ENCODE measurements at regions not wholly inside any gene's neighbourhood (a gene's known extent, or its start where the extent isn't known, plus 50 kb on each side); places are given as distances from the start of the nearest gene placed in this dataset.
A peak's percentile ranks its signal among the peaks of the same experiment; 100 is the strongest.

- Histone ChIP-seq H3K9me3 (peaks cover 10% of the 10 kb centered on the region; the same call in 2 of the 3 replicates), H3K27ac (peak overlapping the region; percentile 78 to 88; a peak in 5 of 6 replicates)
- TF ChIP-seq KDM5A (IDR thresholded peaks at IDR 0.05) (no peak), TP53 (CRISPR knock-in tag; IDR thresholded peaks at IDR 0.05) (no peak), POLR2A (IDR thresholded peaks at IDR 0.05; ENCODE audit: low read length) (no peak), ZNF302 (CRISPR knock-in tag; IDR thresholded peaks at IDR 0.05) (no peak), JUN (IDR thresholded peaks at IDR 0.05) (no peak), HES2 (IDR thresholded peaks at IDR 0.05) (no peak), ESRRA (IDR thresholded peaks at IDR 0.05; ENCODE audit: borderline replicate concordance, low read length) (no peak), PHF8 (IDR thresholded peaks at IDR 0.05; ENCODE audit: borderline replicate concordance, low read depth) (no peak), NFE2L2 (conservative IDR thresholded peaks at IDR 0.05; ENCODE audit: low read length) (no peak), GATA3 (IDR thresholded peaks at IDR 0.05; ENCODE audit: borderline replicate concordance) (no peak), NPAS2 (CRISPR knock-in tag; IDR thresholded peaks at IDR 0.05; ENCODE audit: borderline replicate concordance) (no peak), SREBF2 (IDR thresholded peaks at IDR 0.05) (no peak)
- TF ChIP-seq, protein P1, sequence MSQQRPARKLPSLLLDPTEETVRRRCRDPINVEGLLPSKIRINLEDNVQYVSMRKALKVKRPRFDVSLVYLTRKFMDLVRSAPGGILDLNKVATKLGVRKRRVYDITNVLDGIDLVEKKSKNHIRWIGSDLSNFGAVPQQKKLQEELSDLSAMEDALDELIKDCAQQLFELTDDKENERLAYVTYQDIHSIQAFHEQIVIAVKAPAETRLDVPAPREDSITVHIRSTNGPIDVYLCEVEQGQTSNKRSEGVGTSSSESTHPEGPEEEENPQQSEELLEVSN (IDR thresholded peaks at IDR 0.05; ENCODE audit: borderline replicate concordance, low read depth), result no peak
- TF ChIP-seq, protein P2, sequence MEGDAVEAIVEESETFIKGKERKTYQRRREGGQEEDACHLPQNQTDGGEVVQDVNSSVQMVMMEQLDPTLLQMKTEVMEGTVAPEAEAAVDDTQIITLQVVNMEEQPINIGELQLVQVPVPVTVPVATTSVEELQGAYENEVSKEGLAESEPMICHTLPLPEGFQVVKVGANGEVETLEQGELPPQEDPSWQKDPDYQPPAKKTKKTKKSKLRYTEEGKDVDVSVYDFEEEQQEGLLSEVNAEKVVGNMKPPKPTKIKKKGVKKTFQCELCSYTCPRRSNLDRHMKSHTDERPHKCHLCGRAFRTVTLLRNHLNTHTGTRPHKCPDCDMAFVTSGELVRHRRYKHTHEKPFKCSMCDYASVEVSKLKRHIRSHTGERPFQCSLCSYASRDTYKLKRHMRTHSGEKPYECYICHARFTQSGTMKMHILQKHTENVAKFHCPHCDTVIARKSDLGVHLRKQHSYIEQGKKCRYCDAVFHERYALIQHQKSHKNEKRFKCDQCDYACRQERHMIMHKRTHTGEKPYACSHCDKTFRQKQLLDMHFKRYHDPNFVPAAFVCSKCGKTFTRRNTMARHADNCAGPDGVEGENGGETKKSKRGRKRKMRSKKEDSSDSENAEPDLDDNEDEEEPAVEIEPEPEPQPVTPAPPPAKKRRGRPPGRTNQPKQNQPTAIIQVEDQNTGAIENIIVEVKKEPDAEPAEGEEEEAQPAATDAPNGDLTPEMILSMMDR (IDR thresholded peaks at IDR 0.05), result no peak
Measured at GRCh38 chr12:92621312-92621711, 81.5 kb upstream of the PLEKHG7 start.

DNA sequence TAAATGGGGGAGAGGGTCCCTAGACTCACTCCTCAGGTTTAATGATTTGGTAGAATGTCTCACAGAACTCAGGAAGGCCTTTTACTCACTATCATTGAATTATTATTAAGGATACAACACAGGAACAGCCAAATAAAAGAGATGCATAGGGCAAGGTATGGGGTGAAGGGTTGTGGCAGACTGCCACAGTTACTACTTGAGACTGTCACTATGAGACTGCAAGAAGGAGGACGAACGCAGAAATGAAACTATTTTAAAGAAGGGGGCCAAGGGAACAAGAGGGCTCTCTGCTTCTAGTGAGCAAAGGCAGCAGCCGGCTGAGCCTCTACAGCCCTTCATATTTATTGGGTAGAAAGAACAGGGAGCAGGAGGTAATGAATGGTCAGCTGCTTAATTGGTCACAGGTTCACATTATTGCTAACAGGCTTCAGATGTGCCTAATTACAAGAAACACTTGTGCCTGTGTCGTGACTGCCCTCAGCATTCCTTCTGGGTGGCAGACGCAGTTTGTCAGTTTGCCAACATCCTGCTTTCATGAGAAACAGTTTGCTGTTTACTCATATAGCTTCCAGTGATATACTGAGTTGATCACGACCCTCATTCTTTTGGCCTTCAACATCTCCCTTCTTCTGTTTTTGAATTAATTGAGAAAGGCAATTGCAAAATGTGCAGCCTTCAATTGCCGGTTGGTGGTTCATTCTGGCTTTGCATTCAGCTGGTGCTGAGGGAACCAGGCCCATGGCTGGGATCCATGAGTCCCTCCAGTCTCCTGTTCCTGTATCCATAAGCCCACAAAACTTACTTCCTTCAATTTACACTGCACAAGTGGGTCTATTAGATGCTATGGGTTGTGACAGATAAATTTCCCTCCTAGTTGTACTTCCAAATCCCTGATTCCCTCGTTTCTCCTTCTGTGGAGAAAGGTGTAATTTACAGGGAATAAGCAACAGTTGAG is 82.8 kb upstream of the PLEKHG7 start:
- 13% methylated on average over 8 of the region's 8 CpGs for WGBS (ENCODE audit: missing lambda C conversion rate)
- CTCF ChIA-PET, result interaction anchor here (1.0 to 1.9 kb wide), 3 partner anchors 12 to 31 kb away, joined by 3 to 6 read pairs (median 4); no protein-coding TSS in a partner anchor
- FAIRE-seq (no peak), ATAC-seq (peak; percentile 70 to 71; a peak in 5 of 6 replicates), DNase-seq (ENCODE audit: low read depth in 1 of 2, low spot score in 1 of 2) (peak in 1 of 2 experiments; percentile 41)
- peaks cover 10% of the 10 kb centered on the region; the same call in 2 of the 3 replicates for H3K9me3 ChIP-seq
- peak overlapping the region; percentile 78 to 88 for H3K27ac ChIP-seq
- TF ChIP-seq EP300 (IDR thresholded peaks at IDR 0.05), result peak; percentile 27 to 64; a peak in 1 of 5 replicates
- no peak for TF ChIP-seq TP53 (CRISPR knock-in tag; IDR thresholded peaks at IDR 0.05)
- no peak for TF ChIP-seq MYC (IDR thresholded peaks at IDR 0.05; ENCODE audit: borderline replicate concordance, low read length)
- TF ChIP-seq RAD21 (conservative IDR thresholded peaks at IDR 0.05 in 1 of 2, IDR thresholded peaks at IDR 0.05 in 1 of 2), result no peak
- no peak for TF ChIP-seq HDAC2 (IDR thresholded peaks at IDR 0.05)
- no peak for TF ChIP-seq MAFK (IDR thresholded peaks at IDR 0.05; ENCODE audit: partially characterized antibody)
- no peak for TF ChIP-seq PBX3 (IDR thresholded peaks at IDR 0.05)
- TF ChIP-seq, protein P1 (IDR thresholded peaks at IDR 0.05; ENCODE audit: borderline replicate concordance, low read depth), result 0 out of 2 replicates have a peak, but pooled peaks have one; percentile 25
- TF ChIP-seq MAX (IDR thresholded peaks at IDR 0.05), result peak; percentile 31; the same call in 1 of the 2 replicates
- no peak for TF ChIP-seq HEYL (CRISPR knock-in tag; IDR thresholded peaks at IDR 0.05)
- no peak for TF ChIP-seq FOSL2 (IDR thresholded peaks at IDR 0.05)
- no peak; the same call in 1 of the 2 replicates for TF ChIP-seq FOSL2 (CRISPR knock-in tag; IDR thresholded peaks at IDR 0.05)
- no peak for TF ChIP-seq POLR2AphosphoS2 (conservative IDR thresholded peaks at IDR 0.05; ENCODE audit: low read length)
- no peak for TF ChIP-seq ZFP36 (IDR thresholded peaks at IDR 0.05; ENCODE audit: borderline replicate concordance, partially characterized antibody)
- peak; percentile 44; the same call in 1 of the 2 replicates for TF ChIP-seq JUNB (IDR thresholded peaks at IDR 0.05)
- peak; percentile 65; the same call in 1 of the 2 replicates for TF ChIP-seq GATA3 (IDR thresholded peaks at IDR 0.05; ENCODE audit: borderline replicate concordance)
- peak in 1 of 2 experiments; percentile 50; a peak in 2 of 5 replicates for TF ChIP-seq JUN (IDR thresholded peaks at IDR 0.05)
- peak in 1 of 2 experiments; percentile 33; a peak in 2 of 4 replicates for TF ChIP-seq CEBPB (IDR thresholded peaks at IDR 0.05)
- no peak for TF ChIP-seq HOXA7 (CRISPR knock-in tag; IDR thresholded peaks at IDR 0.05)
- H3K4me2 ChIP-seq, result peak overlapping the region; percentile 64
- H3K4me1 ChIP-seq, result peaks cover 40% of the 10 kb centered on the region
- POLR2A ChIA-PET, result interaction anchor here (0.8 kb wide), 1 partner anchor 474 kb away, joined by 4 read pairs; the partner anchor contains the start of gene BTG1
- H3K4me3 ChIP-seq, result no peak overlapping the region

More at GRCh38 chr12:92621312-92621711, 81.5 kb upstream of the PLEKHG7 start:
- ATAC-seq (no peak), DNase-seq (ENCODE audit: low read depth in 1 of 2, low spot score in 1 of 2) (no peak), FAIRE-seq (no peak)
- Histone ChIP-seq H3K4me2 (no peak overlapping the region), H3K4me1 (peaks cover 40% of the 10 kb centered on the region), H3K4me3 (no peak overlapping the region)
- CTCF ChIA-PET, result no interaction called here
- POLR2A ChIA-PET, result no interaction called here
- WGBS (ENCODE audit: missing lambda C conversion rate), result 93% methylated on average over 4 of the region's 4 CpGs

All from A549 (cell line).